ENCODE measurements at regions not wholly inside any gene's neighbourhood (a gene's known extent, or its start where the extent isn't known, plus 50 kb on each side); places are given as distances from the start of the nearest gene placed in this dataset.

DNA sequence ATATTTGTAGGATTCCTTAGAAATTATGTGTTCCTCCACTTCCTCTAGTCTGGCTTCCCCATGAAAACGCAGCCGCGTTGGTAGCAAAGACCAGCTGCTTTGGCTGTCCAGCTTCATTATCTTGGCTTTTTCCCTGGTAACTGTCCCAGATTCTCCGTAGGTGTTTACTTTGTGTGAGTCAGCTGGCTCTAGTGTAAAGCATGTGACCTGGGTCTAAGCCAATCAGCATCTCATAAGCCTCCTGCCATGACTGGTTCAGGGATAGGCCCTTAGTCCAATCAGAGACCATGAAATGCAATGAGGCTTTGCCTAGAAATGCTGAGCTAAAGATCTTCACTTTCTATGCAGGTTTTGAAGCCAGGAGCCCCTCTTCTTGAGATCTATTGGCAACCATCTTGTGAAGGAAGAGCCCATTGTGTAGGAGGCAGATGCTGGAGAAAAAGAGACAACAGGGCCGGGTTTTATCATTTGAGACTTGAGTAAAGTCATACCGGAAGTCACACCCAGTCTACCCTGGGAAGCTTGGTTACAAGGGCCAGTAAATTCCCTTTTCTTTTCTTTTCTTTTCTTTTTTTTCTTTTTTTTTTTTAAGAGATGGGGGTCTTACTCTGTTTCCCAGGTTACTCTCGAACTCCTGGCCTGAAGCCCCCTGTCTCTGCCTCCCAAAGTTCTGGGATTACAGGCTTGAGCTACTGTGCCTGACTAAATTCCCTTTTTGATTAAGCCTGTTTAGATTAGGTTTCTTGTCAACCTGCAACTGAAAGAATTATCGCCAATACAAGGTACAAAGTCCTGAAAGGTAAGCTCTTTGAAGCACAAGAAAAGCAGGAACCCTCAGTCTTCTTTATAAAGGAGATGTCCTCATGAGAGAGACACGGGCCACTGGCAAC, 256.5 kb upstream of the RREB1 start (continued):
- no peak for TF ChIP-seq TBP (optimal IDR thresholded peaks at IDR 0.05; ENCODE audit: low read depth, low read length)
- TF ChIP-seq PTBP1 (IDR thresholded peaks at IDR 0.05; ENCODE audit: low read depth, low read length), result no peak
- no peak for TF ChIP-seq EZH2 (IDR thresholded peaks at IDR 0.05; ENCODE audit: borderline replicate concordance, low read depth, low read length)
- TF ChIP-seq ZNF175 (CRISPR knock-in tag; IDR thresholded peaks at IDR 0.05; ENCODE audit: low read depth), result no peak
- no peak for TF ChIP-seq HDGF (IDR thresholded peaks at IDR 0.05)
- TF ChIP-seq GTF2A2 (tag; IDR thresholded peaks at IDR 0.05), result no peak; the same call in 1 of the 2 replicates
- TF ChIP-seq, protein P1, sequence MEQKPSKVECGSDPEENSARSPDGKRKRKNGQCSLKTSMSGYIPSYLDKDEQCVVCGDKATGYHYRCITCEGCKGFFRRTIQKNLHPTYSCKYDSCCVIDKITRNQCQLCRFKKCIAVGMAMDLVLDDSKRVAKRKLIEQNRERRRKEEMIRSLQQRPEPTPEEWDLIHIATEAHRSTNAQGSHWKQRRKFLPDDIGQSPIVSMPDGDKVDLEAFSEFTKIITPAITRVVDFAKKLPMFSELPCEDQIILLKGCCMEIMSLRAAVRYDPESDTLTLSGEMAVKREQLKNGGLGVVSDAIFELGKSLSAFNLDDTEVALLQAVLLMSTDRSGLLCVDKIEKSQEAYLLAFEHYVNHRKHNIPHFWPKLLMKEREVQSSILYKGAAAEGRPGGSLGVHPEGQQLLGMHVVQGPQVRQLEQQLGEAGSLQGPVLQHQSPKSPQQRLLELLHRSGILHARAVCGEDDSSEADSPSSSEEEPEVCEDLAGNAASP (IDR thresholded peaks at IDR 0.05), result no peak
- TF ChIP-seq ZBTB8A (IDR thresholded peaks at IDR 0.05; ENCODE audit: partially characterized antibody), result no peak
- TF ChIP-seq ZNF384 (IDR thresholded peaks at IDR 0.05; ENCODE audit: low read depth, low read length), result no peak
- TF ChIP-seq SRF (CRISPR knock-in tag; IDR thresholded peaks at IDR 0.05), result no peak
- TF ChIP-seq ZNF253 (CRISPR knock-in tag; conservative IDR thresholded peaks at IDR 0.05), result no peak
- TF ChIP-seq BRF1 (IDR thresholded peaks at IDR 0.05; ENCODE audit: borderline replicate concordance, extremely low read depth, insufficient read length), result no peak
- TF ChIP-seq POLR2AphosphoS5 (IDR thresholded peaks at IDR 0.05; ENCODE audit: control insufficient read depth, insufficient read depth, low read depth, low read length), result no peak
- TF ChIP-seq RBBP5 (IDR thresholded peaks at IDR 0.05; ENCODE audit: borderline replicate concordance, insufficient read depth, low read length, poor library complexity, severe bottlenecking), result peak; percentile 45
- TF ChIP-seq, protein P2, sequence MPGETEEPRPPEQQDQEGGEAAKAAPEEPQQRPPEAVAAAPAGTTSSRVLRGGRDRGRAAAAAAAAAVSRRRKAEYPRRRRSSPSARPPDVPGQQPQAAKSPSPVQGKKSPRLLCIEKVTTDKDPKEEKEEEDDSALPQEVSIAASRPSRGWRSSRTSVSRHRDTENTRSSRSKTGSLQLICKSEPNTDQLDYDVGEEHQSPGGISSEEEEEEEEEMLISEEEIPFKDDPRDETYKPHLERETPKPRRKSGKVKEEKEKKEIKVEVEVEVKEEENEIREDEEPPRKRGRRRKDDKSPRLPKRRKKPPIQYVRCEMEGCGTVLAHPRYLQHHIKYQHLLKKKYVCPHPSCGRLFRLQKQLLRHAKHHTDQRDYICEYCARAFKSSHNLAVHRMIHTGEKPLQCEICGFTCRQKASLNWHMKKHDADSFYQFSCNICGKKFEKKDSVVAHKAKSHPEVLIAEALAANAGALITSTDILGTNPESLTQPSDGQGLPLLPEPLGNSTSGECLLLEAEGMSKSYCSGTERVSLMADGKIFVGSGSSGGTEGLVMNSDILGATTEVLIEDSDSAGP (CRISPR knock-in tag; IDR thresholded peaks at IDR 0.05), result no peak
- peak; percentile 87 for TF ChIP-seq DACH1 (IDR thresholded peaks at IDR 0.05; ENCODE audit: partially characterized antibody)
- no peak for TF ChIP-seq FOXP1 (CRISPR knock-in tag; IDR thresholded peaks at IDR 0.05)
- no peak for TF ChIP-seq CBX1 (IDR thresholded peaks at IDR 0.05; ENCODE audit: low read depth)
- TF ChIP-seq TSC22D4 (tag; IDR thresholded peaks at IDR 0.05), result no peak
- no peak for TF ChIP-seq ZNF12 (CRISPR knock-in tag; IDR thresholded peaks at IDR 0.05)
- TF ChIP-seq, protein P3, sequence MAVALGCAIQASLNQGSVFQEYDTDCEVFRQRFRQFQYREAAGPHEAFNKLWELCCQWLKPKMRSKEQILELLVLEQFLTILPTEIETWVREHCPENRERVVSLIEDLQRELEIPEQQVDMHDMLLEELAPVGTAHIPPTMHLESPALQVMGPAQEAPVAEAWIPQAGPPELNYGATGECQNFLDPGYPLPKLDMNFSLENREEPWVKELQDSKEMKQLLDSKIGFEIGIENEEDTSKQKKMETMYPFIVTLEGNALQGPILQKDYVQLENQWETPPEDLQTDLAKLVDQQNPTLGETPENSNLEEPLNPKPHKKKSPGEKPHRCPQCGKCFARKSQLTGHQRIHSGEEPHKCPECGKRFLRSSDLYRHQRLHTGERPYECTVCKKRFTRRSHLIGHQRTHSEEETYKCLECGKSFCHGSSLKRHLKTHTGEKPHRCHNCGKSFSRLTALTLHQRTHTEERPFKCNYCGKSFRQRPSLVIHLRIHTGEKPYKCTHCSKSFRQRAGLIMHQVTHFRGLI (CRISPR knock-in tag; IDR thresholded peaks at IDR 0.05), result no peak; the same call in 1 of the 2 replicates
- TF ChIP-seq, protein P4, sequence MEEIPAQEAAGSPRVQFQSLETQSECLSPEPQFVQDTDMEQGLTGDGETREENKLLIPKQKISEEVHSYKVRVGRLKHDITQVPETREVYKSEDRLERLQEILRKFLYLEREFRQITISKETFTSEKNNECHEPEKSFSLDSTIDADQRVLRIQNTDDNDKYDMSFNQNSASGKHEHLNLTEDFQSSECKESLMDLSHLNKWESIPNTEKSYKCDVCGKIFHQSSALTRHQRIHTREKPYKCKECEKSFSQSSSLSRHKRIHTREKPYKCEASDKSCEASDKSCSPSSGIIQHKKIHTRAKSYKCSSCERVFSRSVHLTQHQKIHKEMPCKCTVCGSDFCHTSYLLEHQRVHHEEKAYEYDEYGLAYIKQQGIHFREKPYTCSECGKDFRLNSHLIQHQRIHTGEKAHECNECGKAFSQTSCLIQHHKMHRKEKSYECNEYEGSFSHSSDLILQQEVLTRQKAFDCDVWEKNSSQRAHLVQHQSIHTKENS (CRISPR knock-in tag; IDR thresholded peaks at IDR 0.05), result no peak

All from K562 (cell line).